ENCODE measurements at regions not wholly inside any gene's neighbourhood (a gene's known extent, or its start where the extent isn't known, plus 50 kb on each side); places are given as distances from the start of the nearest gene placed in this dataset.

DNA sequence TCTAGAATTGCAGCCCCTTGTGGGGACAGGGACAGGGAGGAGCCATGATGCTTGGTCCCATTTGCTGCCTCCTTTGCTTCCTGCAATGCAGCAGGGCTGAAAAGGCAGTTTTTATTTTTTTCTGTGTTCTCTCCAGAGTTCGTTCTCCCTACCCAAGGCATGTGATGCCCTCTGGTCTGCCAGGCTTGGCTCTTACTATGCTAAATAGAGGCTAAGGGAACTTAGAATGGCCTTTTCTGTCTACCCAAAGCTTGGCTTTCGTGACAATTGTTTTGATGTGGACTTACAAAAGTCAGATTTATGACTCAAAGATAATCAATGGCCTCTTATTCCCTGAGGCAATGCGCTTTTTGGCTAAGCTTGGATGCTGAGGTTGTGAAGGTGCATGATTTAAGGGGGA, 293.3 kb upstream of the TBL1XR1 start:
- Histone ChIP-seq H3K27ac (ENCODE audit: low read length) (no peak overlapping the region), H2AFZ (ENCODE audit: low read depth, low read length) (no peak overlapping the region), H3K27me3 (ENCODE audit: insufficient read depth, low read depth, low read length) (no peaks in the 10 kb centered on the region), H3K36me3 (ENCODE audit: insufficient read depth, low read length) (no peaks in the 10 kb centered on the region), H4K20me1 (ENCODE audit: insufficient read depth) (no peaks in the 10 kb centered on the region), H3K9me3 (ENCODE audit: low read length) (no peaks in the 10 kb centered on the region), H3K4me3 (ENCODE audit: low read length) (no peak overlapping the region), H3F3A (ENCODE audit: insufficient read depth, low read length, poor library complexity, severe bottlenecking) (no peaks in the 10 kb centered on the region), H3K4me2 (ENCODE audit: low read length) (no peak overlapping the region), H3K9me2 (ENCODE audit: insufficient read depth, low read length) (no peaks in the 10 kb centered on the region), H3K79me2 (replicated peaks; ENCODE audit: insufficient read depth, low read length) (no peaks in the 10 kb centered on the region), H3K9ac (ENCODE audit: low read length) (no peak overlapping the region)
- TF ChIP-seq REST (IDR thresholded peaks at IDR 0.05; ENCODE audit: borderline replicate concordance) = no peak
- TF ChIP-seq CTCF (IDR thresholded peaks at IDR 0.05; ENCODE audit: poor library complexity, severe bottlenecking) = no peak
- TF ChIP-seq POLR2AphosphoS5 (IDR thresholded peaks at IDR 0.05) = no peak
- no peak for TF ChIP-seq TAF1 (IDR thresholded peaks at IDR 0.05; ENCODE audit: low read depth)
- no peak for TF ChIP-seq EZH2 (IDR thresholded peaks at IDR 0.05; ENCODE audit: borderline replicate concordance, insufficient read depth, low read length, poor library complexity, severe bottlenecking)
- TF ChIP-seq MXI1 (conservative IDR thresholded peaks at IDR 0.05; ENCODE audit: poor library complexity, severe bottlenecking) = no peak
- no peak for TF ChIP-seq RAD21 (conservative IDR thresholded peaks at IDR 0.05)
- no peak for TF ChIP-seq SMC3 (conservative IDR thresholded peaks at IDR 0.05; ENCODE audit: poor library complexity)
- TF ChIP-seq EP300 (conservative IDR thresholded peaks at IDR 0.05; ENCODE audit: poor library complexity, severe bottlenecking) = no peak

GRCh38 chr3:177491296-177492032, 294.2 kb upstream of the TBL1XR1 start:
- H3K27me3 ChIP-seq (ENCODE audit: insufficient read depth, low read depth, low read length) = no peaks in the 10 kb centered on the region
- H3F3A ChIP-seq (ENCODE audit: insufficient read depth, low read length, poor library complexity, severe bottlenecking) = no peaks in the 10 kb centered on the region
- H4K20me1 ChIP-seq (ENCODE audit: insufficient read depth) = no peaks in the 10 kb centered on the region
- TF ChIP-seq POLR2AphosphoS5 (IDR thresholded peaks at IDR 0.05) = peak; percentile 76
- no peak for TF ChIP-seq CTCF (IDR thresholded peaks at IDR 0.05; ENCODE audit: poor library complexity, severe bottlenecking)
- peak; percentile 92 for TF ChIP-seq REST (IDR thresholded peaks at IDR 0.05; ENCODE audit: borderline replicate concordance)
- TF ChIP-seq EP300 (conservative IDR thresholded peaks at IDR 0.05; ENCODE audit: poor library complexity, severe bottlenecking) = peak; percentile 34
- H2AFZ ChIP-seq (ENCODE audit: low read depth, low read length) = no peak overlapping the region
- no peak overlapping the region for H3K27ac ChIP-seq (ENCODE audit: low read length)
- no peak overlapping the region for H3K9ac ChIP-seq (ENCODE audit: low read length)
- H3K4me2 ChIP-seq (ENCODE audit: low read length) = no peak overlapping the region
- H3K79me2 ChIP-seq (replicated peaks; ENCODE audit: insufficient read depth, low read length) = no peaks in the 10 kb centered on the region
- H3K4me3 ChIP-seq (ENCODE audit: low read length) = no peak overlapping the region
- no peaks in the 10 kb centered on the region for H3K36me3 ChIP-seq (ENCODE audit: insufficient read depth, low read length)
- no peaks in the 10 kb centered on the region for H3K9me3 ChIP-seq (ENCODE audit: low read length)
- no peaks in the 10 kb centered on the region for H3K9me2 ChIP-seq (ENCODE audit: insufficient read depth, low read length)

Data from neural cell (in vitro differentiated cells).